ENCODE measurements at regions not wholly inside any gene's neighbourhood (a gene's known extent, or its start where the extent isn't known, plus 50 kb on each side); places are given as distances from the start of the nearest gene placed in this dataset.
"Not testable (repeated sequence)": the region's sequence is repeated elsewhere in the genome, so short reads cannot be mapped to it uniquely, and the experiment has no call there.

GRCh38 chr4:99749445-99750391 is 66.9 kb upstream of the DAPP1 start:
- no peak for TF ChIP-seq CTCF (IDR thresholded peaks at IDR 0.05)
- DNase-seq (ENCODE audit: low spot score) = no peak
- no peak for ATAC-seq (ENCODE audit: low FRiP score)

GRCh38 chr4:99746443-99746842 is 70.2 kb upstream of the DAPP1 start:
- TF ChIP-seq CTCF (IDR thresholded peaks at IDR 0.05) = no peak
- ATAC-seq (ENCODE audit: low FRiP score) (no peak), DNase-seq (ENCODE audit: low spot score) (no peak)

- TF ChIP-seq CTCF (IDR thresholded peaks at IDR 0.05) = no peak
- no peak for DNase-seq (ENCODE audit: low spot score)
- no peak for ATAC-seq (ENCODE audit: low FRiP score)
Observed at GRCh38 chr4:99736846-99737245, 79.2 kb upstream of the C4orf54 start.

- DNase-seq (ENCODE audit: low spot score) = no peak
- no peak for TF ChIP-seq CTCF (IDR thresholded peaks at IDR 0.05)
- ATAC-seq (ENCODE audit: low FRiP score) = no peak
Observed at GRCh38 chr4:99735822-99736221, 78.2 kb upstream of the C4orf54 start.

GRCh38 chr4:99734583-99735322 is 77.1 kb upstream of the C4orf54 start:
- no peak for DNase-seq (ENCODE audit: low spot score)
- no peak for ATAC-seq (ENCODE audit: low FRiP score)
- no peak for TF ChIP-seq CTCF (IDR thresholded peaks at IDR 0.05)

- not testable (repeated sequence) for ATAC-seq (ENCODE audit: low FRiP score); DNase-seq (ENCODE audit: low spot score)
Observed at GRCh38 chr4:99733455-99733854, 75.8 kb upstream of the C4orf54 start.

GRCh38 chr4:99729186-99729585 is 71.6 kb upstream of the C4orf54 start:
- DNase-seq (ENCODE audit: low spot score) = no peak
- TF ChIP-seq CTCF (IDR thresholded peaks at IDR 0.05) = no peak
- ATAC-seq (ENCODE audit: low FRiP score) = no peak
